Smooth muscle cell (in vitro differentiated cells): ENCODE measurements at regions not wholly inside any gene's neighbourhood (a gene's known extent, or its start where the extent isn't known, plus 50 kb on each side); places are given as distances from the start of the nearest gene placed in this dataset.

Experiments used
- DNase-seq: peaks from one replicate; lab custom pipeline; 2025; ENCODE audit not compliant: unreplicated experiment; lab: John Stamatoyannopoulos, UW
- H2AFZ ChIP-seq: fragments of 200-600 bp; sonication (generic); 2 replicates; pipeline ENCODE4 v1.6.0; 2016; ENCODE audit warnings: antibody characterized with exemption, low read depth, mild to moderate bottlenecking
- H3F3A ChIP-seq: fragments of 200-600 bp; sonication (generic); 2 replicates; pipeline ENCODE4 v1.6.0; 2017; ENCODE audit warnings: antibody characterized with exemption, low read depth
- H3K27ac ChIP-seq: fragments of 200-600 bp; sonication (generic); 2 replicates; pipeline ENCODE4 v1.5.1; 2016; ENCODE audit warnings: low read depth, mild to moderate bottlenecking
- H3K27me3 ChIP-seq: fragments of 200-600 bp; sonication (generic); 2 replicates; pipeline ENCODE4 v1.6.1; 2016; ENCODE audit warnings: low read depth, mild to moderate bottlenecking
- H3K36me3 ChIP-seq: fragments of 200-600 bp; sonication (generic); 2 replicates; pipeline ENCODE4 v1.5.1; 2016; ENCODE audit warnings: low read depth
- H3K4me1 ChIP-seq: fragments of 200-600 bp; sonication (generic); 2 replicates; pipeline ENCODE4 v1.5.1; 2016; ENCODE audit warnings: low read depth
- H3K4me2 ChIP-seq: fragments of 200-600 bp; sonication (generic); 2 replicates; pipeline ENCODE4 v1.6.0; 2016; ENCODE audit warnings: mild to moderate bottlenecking
- H3K4me3 ChIP-seq: fragments of 200-600 bp; sonication (generic); 2 replicates; pipeline ENCODE4 v1.5.1; 2016; ENCODE audit warnings: mild to moderate bottlenecking
- H3K79me2 ChIP-seq: fragments of 200-600 bp; sonication (generic); 2 replicates; pipeline ENCODE4 v1.6.0; 2016; ENCODE audit warnings: low read depth, mild to moderate bottlenecking
- H3K9ac ChIP-seq: fragments of 200-600 bp; sonication (generic); 2 replicates; pipeline ENCODE4 v1.6.0; 2016; ENCODE audit warnings: low read depth
- H3K9me3 ChIP-seq: fragments of 200-600 bp; sonication (generic); replicated peaks from 2 replicates; pipeline ENCODE4 v1.5.1; 2016; ENCODE audit warnings: low read depth
- H4K20me1 ChIP-seq: fragments of 200-600 bp; sonication (generic); 2 replicates; pipeline ENCODE4 v1.6.0; 2016; ENCODE audit warnings: low read depth
- CTCF ChIP-seq: fragments of 200-600 bp; sonication (generic); IDR thresholded peaks from 2 replicates; pipeline ENCODE4 v1.5.1; 2017; ENCODE audit warnings: borderline replicate concordance, mild to moderate bottlenecking, antibody characterized with exemption; ENCODE audit not compliant: insufficient read depth, poor library complexity, severe bottlenecking
- WGBS: methylation state at CpG from one replicate; pipeline ENCODE4 v1.1.7; 2016; ENCODE audit warnings: low lambda C conversion rate; 5-methylcytosine and 5-hydroxymethylcytosine counted together

- TF ChIP-seq CTCF = no peak
- no peak overlapping the region for H3K4me2 ChIP-seq
- H3K9me3 ChIP-seq = no peaks in the 10 kb centered on the region
- no peak for DNase-seq
- H3K4me1 ChIP-seq = no peaks in the 10 kb centered on the region
- no peaks in the 10 kb centered on the region for H3F3A ChIP-seq
- H3K79me2 ChIP-seq = no peaks in the 10 kb centered on the region
- H4K20me1 ChIP-seq = no peaks in the 10 kb centered on the region
- no peak overlapping the region for H3K9ac ChIP-seq
- no peak overlapping the region for H3K4me3 ChIP-seq
- no peak overlapping the region for H3K27ac ChIP-seq
- H2AFZ ChIP-seq = no peak overlapping the region
- WGBS = 91% methylated on average over 1 of the region's 1 CpG
- H3K27me3 ChIP-seq = no peaks in the 10 kb centered on the region
- no peaks in the 10 kb centered on the region for H3K36me3 ChIP-seq
These were observed 65.0 kb upstream of the PLXNA4 start for GRCh38 chr7:132641238-132641637.

GRCh38 chr7:132639983-132640382 is 63.7 kb upstream of the PLXNA4 start:
- Histone ChIP-seq H3F3A (no peaks in the 10 kb centered on the region), H3K27me3 (no peaks in the 10 kb centered on the region), H3K4me3 (no peak overlapping the region), H3K27ac (no peak overlapping the region), H3K36me3 (no peaks in the 10 kb centered on the region), H3K9ac (no peak overlapping the region), H3K4me1 (no peaks in the 10 kb centered on the region), H4K20me1 (no peaks in the 10 kb centered on the region), H2AFZ (no peak overlapping the region), H3K4me2 (no peak overlapping the region), H3K79me2 (no peaks in the 10 kb centered on the region), H3K9me3 (no peaks in the 10 kb centered on the region)
- TF ChIP-seq CTCF = no peak
- WGBS = 70% methylated on average over 5 of the region's 5 CpGs
- no peak for DNase-seq

- Histone ChIP-seq H3K9me3 (no peaks in the 10 kb centered on the region), H3F3A (no peaks in the 10 kb centered on the region), H3K9ac (no peak overlapping the region), H3K79me2 (no peaks in the 10 kb centered on the region), H3K27me3 (no peaks in the 10 kb centered on the region), H4K20me1 (no peaks in the 10 kb centered on the region), H3K4me3 (no peak overlapping the region), H2AFZ (no peak overlapping the region), H3K27ac (no peak overlapping the region), H3K4me2 (no peak overlapping the region), H3K4me1 (no peaks in the 10 kb centered on the region), H3K36me3 (no peaks in the 10 kb centered on the region)
- 96% methylated on average over 6 of the region's 6 CpGs for WGBS
- TF ChIP-seq CTCF = no peak
- no peak for DNase-seq
These were observed 61.7 kb upstream of the PLXNA4 start for GRCh38 chr7:132638000-132638399.

- no peak overlapping the region for H2AFZ ChIP-seq
- no peaks in the 10 kb centered on the region for H3K9me3 ChIP-seq
- no peaks in the 10 kb centered on the region for H3K4me1 ChIP-seq
- H3K9ac ChIP-seq = no peak overlapping the region
- no peaks in the 10 kb centered on the region for H3K36me3 ChIP-seq
- H3K27ac ChIP-seq = no peak overlapping the region
- 66% methylated on average over 4 of the region's 4 CpGs for WGBS
- TF ChIP-seq CTCF = no peak
- no peak overlapping the region for H3K4me3 ChIP-seq
- H3K4me2 ChIP-seq = no peak overlapping the region
- DNase-seq = no peak
- no peaks in the 10 kb centered on the region for H3F3A ChIP-seq
- H3K79me2 ChIP-seq = no peaks in the 10 kb centered on the region
- H3K27me3 ChIP-seq = no peaks in the 10 kb centered on the region
- no peaks in the 10 kb centered on the region for H4K20me1 ChIP-seq
These were observed 60.3 kb upstream of the PLXNA4 start for GRCh38 chr7:132636581-132636980.
